Karpas-422 (cell line): ENCODE measurements at regions not wholly inside any gene's neighbourhood (a gene's known extent, or its start where the extent isn't known, plus 50 kb on each side); places are given as distances from the start of the nearest gene placed in this dataset.

Experiments
- DNase-seq: peaks from one replicate; pipeline ENCODE4 v3.0.0-alpha.2; 2015
- H2AFZ ChIP-seq: fragments of 200-600 bp; sonication (generic); 2 replicates; pipeline ENCODE4 v1.6.1; 2014; ENCODE audit warnings: antibody characterized with exemption, low read length, mixed read lengths
- H3K27ac ChIP-seq: fragments of 200-600 bp; sonication (generic); 2 replicates; pipeline ENCODE4 v1.5.1; 2014; ENCODE audit warnings: mild to moderate bottlenecking, low read length, moderate library complexity
- H3K27me3 ChIP-seq: fragments of 200-600 bp; sonication (generic); 2 replicates; pipeline ENCODE4 v1.6.1; 2014; ENCODE audit warnings: low read length, mixed read lengths
- H3K36me3 ChIP-seq: fragments of 200-600 bp; sonication (generic); 2 replicates; pipeline ENCODE4 v1.6.1; 2014; ENCODE audit warnings: low read length, mixed read lengths; ENCODE audit not compliant: insufficient read depth
- H3K4me1 ChIP-seq: fragments of 200-600 bp; sonication (generic); 2 replicates; pipeline ENCODE4 v1.6.1; 2014; ENCODE audit warnings: mild to moderate bottlenecking, low read length, mixed read lengths
- H3K4me2 ChIP-seq: fragments of 200-600 bp; sonication (generic); 2 replicates; pipeline ENCODE4 v1.6.1; 2014; ENCODE audit warnings: low read length, low read depth, mild to moderate bottlenecking; ENCODE audit not compliant: poor library complexity, severe bottlenecking
- H3K4me3 ChIP-seq: fragments of 200-600 bp; sonication (generic); 2 replicates; pipeline ENCODE4 v1.5.1; 2014; ENCODE audit warnings: mild to moderate bottlenecking, antibody characterized with exemption, low read length, mixed read lengths
- H3K79me2 ChIP-seq: fragments of 200-600 bp; sonication (generic); 2 replicates; pipeline ENCODE4 v1.6.1; 2014; ENCODE audit warnings: mild to moderate bottlenecking, low read length, mixed read lengths
- H3K9ac ChIP-seq: fragments of 200-600 bp; sonication (generic); 2 replicates; pipeline ENCODE4 v1.6.0; 2014; ENCODE audit warnings: low read length
- H3K9me2 ChIP-seq: fragments of 200-600 bp; sonication (generic), shearing (Covaris generic); replicated peaks from 2 replicates; pipeline ENCODE4 v1.6.0; 2014; ENCODE audit warnings: mild to moderate bottlenecking, low read length, moderate library complexity; ENCODE audit not compliant: insufficient read depth
- H3K9me3 ChIP-seq: fragments of 300-700, 200-600 bp; sonication (generic); 2 replicates; pipeline ENCODE4 v1.6.1; 2014; ENCODE audit warnings: low read length, mixed read lengths
- H4K20me1 ChIP-seq: fragments of 200-600 bp; sonication (generic); 2 replicates; pipeline ENCODE4 v1.6.1; 2014; ENCODE audit warnings: mild to moderate bottlenecking, antibody characterized with exemption, low read length, low read depth; ENCODE audit not compliant: insufficient read depth

GRCh38 chr6:110550353-110550752 lies 73.9 kb upstream of the SLC22A16 start:
- no peak overlapping the region for H2AFZ ChIP-seq
- no peaks in the 10 kb centered on the region for H3K4me1 ChIP-seq
- no peak overlapping the region for H3K4me2 ChIP-seq
- H3K79me2 ChIP-seq = no peaks in the 10 kb centered on the region
- no peaks in the 10 kb centered on the region for H4K20me1 ChIP-seq
- H3K27me3 ChIP-seq = no peaks in the 10 kb centered on the region
- H3K27ac ChIP-seq = no peak overlapping the region
- no peaks in the 10 kb centered on the region for H3K36me3 ChIP-seq
- DNase-seq = no peak
- H3K4me3 ChIP-seq = no peak overlapping the region
- no peak overlapping the region for H3K9ac ChIP-seq
- no peaks in the 10 kb centered on the region for H3K9me3 ChIP-seq
- no peaks in the 10 kb centered on the region for H3K9me2 ChIP-seq

DNA sequence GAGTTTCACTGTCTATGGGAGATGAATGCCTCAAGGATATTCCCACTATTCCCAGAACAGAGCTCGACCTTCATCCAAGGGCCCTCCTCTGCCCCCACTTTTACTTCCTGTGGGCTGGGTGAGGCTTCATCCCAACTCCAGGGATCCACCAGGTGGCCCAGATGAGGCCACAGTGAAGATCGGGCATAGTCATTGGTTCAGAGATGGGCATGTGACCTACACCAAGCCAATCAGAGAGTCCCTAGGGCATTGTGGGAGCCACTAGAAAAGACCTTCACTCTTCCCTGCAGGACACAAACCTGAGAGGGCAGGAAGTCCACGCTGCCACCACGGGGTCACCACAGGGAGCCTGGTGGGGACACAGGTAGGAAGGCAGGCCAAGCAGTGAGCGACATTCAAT lies 72.9 kb upstream of the SLC22A16 start:
- no peak overlapping the region for H3K27ac ChIP-seq
- H3K27me3 ChIP-seq = no peaks in the 10 kb centered on the region
- H3K4me2 ChIP-seq = no peak overlapping the region
- H4K20me1 ChIP-seq = no peaks in the 10 kb centered on the region
- H3K9me3 ChIP-seq = no peaks in the 10 kb centered on the region
- no peak overlapping the region for H3K4me3 ChIP-seq
- no peak overlapping the region for H2AFZ ChIP-seq
- DNase-seq = no peak
- no peaks in the 10 kb centered on the region for H3K79me2 ChIP-seq
- H3K9me2 ChIP-seq = no peaks in the 10 kb centered on the region
- H3K9ac ChIP-seq = no peak overlapping the region
- H3K36me3 ChIP-seq = no peaks in the 10 kb centered on the region
- H3K4me1 ChIP-seq = no peaks in the 10 kb centered on the region

GRCh38 chr6:110548110-110548847 lies 71.9 kb upstream of the SLC22A16 start:
- no peak overlapping the region for H3K27ac ChIP-seq
- no peaks in the 10 kb centered on the region for H3K36me3 ChIP-seq
- no peaks in the 10 kb centered on the region for H3K9me3 ChIP-seq
- H3K9ac ChIP-seq = no peak overlapping the region
- DNase-seq = no peak
- H3K4me2 ChIP-seq = no peak overlapping the region
- no peaks in the 10 kb centered on the region for H3K9me2 ChIP-seq
- no peak overlapping the region for H2AFZ ChIP-seq
- no peaks in the 10 kb centered on the region for H3K79me2 ChIP-seq
- H4K20me1 ChIP-seq = no peaks in the 10 kb centered on the region
- H3K4me3 ChIP-seq = no peak overlapping the region
- no peaks in the 10 kb centered on the region for H3K4me1 ChIP-seq
- no peaks in the 10 kb centered on the region for H3K27me3 ChIP-seq

- Histone ChIP-seq H3K9ac (no peak overlapping the region), H3K79me2 (no peaks in the 10 kb centered on the region), H4K20me1 (no peaks in the 10 kb centered on the region), H3K4me2 (no peak overlapping the region), H3K4me1 (no peaks in the 10 kb centered on the region), H3K27ac (no peak overlapping the region), H3K36me3 (no peaks in the 10 kb centered on the region), H3K4me3 (no peak overlapping the region), H3K9me2 (no peaks in the 10 kb centered on the region), H2AFZ (no peak overlapping the region), H3K9me3 (no peaks in the 10 kb centered on the region), H3K27me3 (no peaks in the 10 kb centered on the region)
- DNase-seq = no peak
These were observed 71.0 kb upstream of the SLC22A16 start for GRCh38 chr6:110547266-110547964.

GRCh38 chr6:110545081-110545872 lies 68.9 kb upstream of the SLC22A16 start:
- no peaks in the 10 kb centered on the region for H3K36me3 ChIP-seq
- no peak overlapping the region for H2AFZ ChIP-seq
- no peaks in the 10 kb centered on the region for H3K79me2 ChIP-seq
- H3K4me3 ChIP-seq = no peak overlapping the region
- H3K9ac ChIP-seq = no peak overlapping the region
- H3K27ac ChIP-seq = no peak overlapping the region
- no peak for DNase-seq
- H3K27me3 ChIP-seq = no peaks in the 10 kb centered on the region
- no peak overlapping the region for H3K4me2 ChIP-seq
- H3K9me3 ChIP-seq = no peaks in the 10 kb centered on the region
- H3K9me2 ChIP-seq = no peaks in the 10 kb centered on the region
- no peaks in the 10 kb centered on the region for H3K4me1 ChIP-seq
- H4K20me1 ChIP-seq = no peaks in the 10 kb centered on the region

GRCh38 chr6:110544472-110544871 lies 68.1 kb upstream of the SLC22A16 start:
- H3K27me3 ChIP-seq = no peaks in the 10 kb centered on the region
- no peak overlapping the region for H2AFZ ChIP-seq
- no peaks in the 10 kb centered on the region for H3K36me3 ChIP-seq
- H3K9me3 ChIP-seq = no peaks in the 10 kb centered on the region
- no peaks in the 10 kb centered on the region for H4K20me1 ChIP-seq
- no peak overlapping the region for H3K4me3 ChIP-seq
- H3K4me2 ChIP-seq = no peak overlapping the region
- no peaks in the 10 kb centered on the region for H3K9me2 ChIP-seq
- H3K4me1 ChIP-seq = no peaks in the 10 kb centered on the region
- H3K9ac ChIP-seq = no peak overlapping the region
- no peak for DNase-seq
- H3K79me2 ChIP-seq = no peaks in the 10 kb centered on the region
- H3K27ac ChIP-seq = no peak overlapping the region

GRCh38 chr6:110543106-110543505 lies 66.7 kb upstream of the SLC22A16 start:
- Histone ChIP-seq H3K4me1 (no peaks in the 10 kb centered on the region), H3K27ac (no peak overlapping the region), H3K9ac (no peak overlapping the region), H3K9me3 (no peaks in the 10 kb centered on the region), H3K9me2 (no peaks in the 10 kb centered on the region), H3K4me2 (no peak overlapping the region), H2AFZ (no peak overlapping the region), H3K36me3 (no peaks in the 10 kb centered on the region), H3K4me3 (no peak overlapping the region), H3K79me2 (no peaks in the 10 kb centered on the region), H3K27me3 (no peaks in the 10 kb centered on the region), H4K20me1 (no peaks in the 10 kb centered on the region)
- no peak for DNase-seq

DNA sequence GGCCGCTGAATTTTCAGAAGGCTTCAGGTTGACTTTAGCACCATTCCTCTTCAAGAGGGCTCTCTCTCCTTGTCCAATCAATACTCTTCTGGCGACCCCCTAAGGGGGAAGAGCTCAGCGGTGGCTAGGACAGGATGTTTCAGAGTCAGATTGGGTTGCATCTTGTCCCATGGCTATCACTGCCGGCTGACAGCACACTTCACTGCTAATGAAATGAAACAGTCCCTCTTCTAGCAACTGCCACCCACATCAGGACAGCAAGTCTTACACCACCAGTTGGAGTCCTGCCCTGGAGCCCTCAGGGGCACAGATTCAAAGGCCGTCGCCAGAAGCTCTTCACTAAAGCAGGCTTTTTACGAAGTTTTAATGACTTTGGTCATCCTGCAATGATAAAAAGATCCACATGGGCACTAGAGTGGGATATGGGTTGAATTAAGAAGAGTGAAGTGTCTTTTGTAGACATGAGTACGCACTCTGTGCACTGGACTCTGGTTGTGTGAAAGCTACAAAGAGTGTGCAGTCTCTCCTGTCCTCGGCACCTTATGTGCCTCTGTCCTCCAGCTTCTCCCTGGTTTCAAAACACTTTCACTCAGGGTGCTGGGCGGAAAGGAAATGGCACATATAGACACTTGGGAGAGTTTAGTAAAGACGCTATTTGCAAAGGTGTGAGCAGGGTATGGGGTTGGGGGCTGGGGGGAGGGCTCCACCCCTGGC lies 66.1 kb upstream of the SLC22A16 start:
- H3K36me3 ChIP-seq = no peaks in the 10 kb centered on the region
- no peak overlapping the region for H3K27ac ChIP-seq
- no peaks in the 10 kb centered on the region for H3K79me2 ChIP-seq
- no peaks in the 10 kb centered on the region for H3K27me3 ChIP-seq
- no peaks in the 10 kb centered on the region for H3K9me2 ChIP-seq
- H3K4me1 ChIP-seq = no peaks in the 10 kb centered on the region
- H2AFZ ChIP-seq = no peak overlapping the region
- no peak overlapping the region for H3K4me3 ChIP-seq
- H3K9me3 ChIP-seq = no peaks in the 10 kb centered on the region
- H4K20me1 ChIP-seq = no peaks in the 10 kb centered on the region
- no peak overlapping the region for H3K9ac ChIP-seq
- no peak overlapping the region for H3K4me2 ChIP-seq
- DNase-seq = no peak
